Neural progenitor cell (in vitro differentiated cells): ENCODE measurements at regions not wholly inside any gene's neighbourhood (a gene's known extent, or its start where the extent isn't known, plus 50 kb on each side); places are given as distances from the start of the nearest gene placed in this dataset.

Source experiments
- EZH2 ChIP-seq: fragments of 200-600 bp; sonication (generic); IDR thresholded peaks from 2 replicates; pipeline ENCODE4 v1.6.1; 2017; ENCODE audit warnings: antibody characterized with exemption, mild to moderate bottlenecking, moderate library complexity
- EZH2phosphoT487 ChIP-seq: fragments of 200-600 bp; sonication (generic); IDR thresholded peaks from 2 replicates; pipeline ENCODE4 v1.6.1; 2017; ENCODE audit warnings: antibody characterized with exemption
- TF ChIP-seq, protein P1 (sequence below): fragments of 200-600 bp; sonication (generic); IDR thresholded peaks from 2 replicates; pipeline ENCODE4 v1.5.1; 2017; ENCODE audit warnings: antibody characterized with exemption, mild to moderate bottlenecking

DNA sequence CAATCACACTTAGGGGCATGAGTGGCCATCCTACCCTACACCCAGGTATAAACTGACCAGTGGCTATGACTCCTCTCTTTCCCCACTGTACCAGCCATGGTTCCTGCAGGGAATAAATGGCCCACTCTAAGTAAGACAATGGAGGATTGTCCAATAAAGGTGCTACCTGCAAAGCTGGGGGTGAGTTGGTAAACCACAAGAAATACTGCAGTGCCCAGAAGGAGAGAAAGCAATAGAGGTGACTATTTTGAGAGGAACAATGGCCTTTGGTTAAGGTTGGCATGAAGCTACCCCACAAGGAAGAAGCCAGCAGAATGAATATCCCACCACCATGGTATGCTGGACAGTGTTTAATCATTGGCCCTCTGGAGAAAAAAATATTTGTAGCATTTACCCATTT, 233.3 kb upstream of the ECI2 start:
- TF ChIP-seq EZH2 (no peak), EZH2phosphoT487 (no peak)
- TF ChIP-seq, protein P1, sequence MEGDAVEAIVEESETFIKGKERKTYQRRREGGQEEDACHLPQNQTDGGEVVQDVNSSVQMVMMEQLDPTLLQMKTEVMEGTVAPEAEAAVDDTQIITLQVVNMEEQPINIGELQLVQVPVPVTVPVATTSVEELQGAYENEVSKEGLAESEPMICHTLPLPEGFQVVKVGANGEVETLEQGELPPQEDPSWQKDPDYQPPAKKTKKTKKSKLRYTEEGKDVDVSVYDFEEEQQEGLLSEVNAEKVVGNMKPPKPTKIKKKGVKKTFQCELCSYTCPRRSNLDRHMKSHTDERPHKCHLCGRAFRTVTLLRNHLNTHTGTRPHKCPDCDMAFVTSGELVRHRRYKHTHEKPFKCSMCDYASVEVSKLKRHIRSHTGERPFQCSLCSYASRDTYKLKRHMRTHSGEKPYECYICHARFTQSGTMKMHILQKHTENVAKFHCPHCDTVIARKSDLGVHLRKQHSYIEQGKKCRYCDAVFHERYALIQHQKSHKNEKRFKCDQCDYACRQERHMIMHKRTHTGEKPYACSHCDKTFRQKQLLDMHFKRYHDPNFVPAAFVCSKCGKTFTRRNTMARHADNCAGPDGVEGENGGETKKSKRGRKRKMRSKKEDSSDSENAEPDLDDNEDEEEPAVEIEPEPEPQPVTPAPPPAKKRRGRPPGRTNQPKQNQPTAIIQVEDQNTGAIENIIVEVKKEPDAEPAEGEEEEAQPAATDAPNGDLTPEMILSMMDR, result no peak
